ENCODE measurements at regions not wholly inside any gene's neighbourhood (a gene's known extent, or its start where the extent isn't known, plus 50 kb on each side); places are given as distances from the start of the nearest gene placed in this dataset.

DNA sequence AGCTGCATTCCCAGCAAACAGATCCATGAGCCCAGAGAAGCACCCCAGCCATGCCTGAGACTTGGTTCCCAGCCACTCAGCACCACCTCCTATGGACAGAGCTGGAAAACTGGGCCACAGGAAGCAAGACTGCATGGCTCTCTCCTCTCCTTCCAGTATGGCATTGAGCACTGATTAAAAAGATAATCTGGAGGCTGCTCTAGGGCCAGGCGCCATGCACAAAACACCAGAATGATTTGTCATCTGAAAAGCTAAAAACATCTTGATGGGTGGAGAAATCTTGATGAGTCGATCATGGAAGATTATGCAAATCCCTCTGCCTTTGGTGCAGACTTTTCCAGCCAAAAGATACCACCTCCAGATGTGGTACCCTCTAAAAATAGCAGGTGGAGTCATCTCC lies 62.7 kb upstream of the MRPS22 start:
- DNase-seq (ENCODE audit: low read depth, low spot score): no peak

DNA sequence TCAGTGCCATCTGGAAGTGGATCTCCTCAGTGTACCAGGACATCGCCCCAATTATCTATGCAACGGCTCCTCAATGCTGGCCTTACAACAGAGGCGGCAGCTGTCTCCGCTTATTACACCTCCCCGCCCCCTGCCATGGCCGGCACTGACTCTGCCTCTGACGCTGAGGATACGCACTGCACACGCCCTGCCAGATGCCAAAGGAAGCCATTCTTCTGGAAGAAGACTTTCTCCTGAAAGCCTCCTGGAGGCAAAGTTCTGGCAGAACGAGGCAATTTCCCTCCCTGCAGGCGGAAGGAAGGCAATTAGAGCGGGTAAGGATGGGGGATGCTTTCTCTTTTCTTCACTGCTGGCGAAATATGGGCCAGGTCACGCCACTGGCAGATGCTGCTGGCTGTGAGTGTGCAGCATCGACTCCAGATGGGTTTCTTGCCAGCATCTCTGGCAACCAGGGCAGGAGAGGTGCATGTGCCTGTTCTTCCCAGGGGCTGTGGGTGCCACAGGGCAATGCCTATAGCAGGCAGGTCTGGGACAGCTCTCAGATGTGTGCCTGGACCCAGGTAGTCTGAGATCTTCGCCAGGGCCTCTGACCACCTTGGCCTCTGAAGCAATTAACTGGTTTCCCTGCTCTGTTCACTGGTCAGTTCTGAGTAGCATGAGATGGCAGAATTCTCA lies 62.2 kb upstream of the MRPS22 start:
- no peak for DNase-seq (ENCODE audit: low read depth, low spot score)

DNA sequence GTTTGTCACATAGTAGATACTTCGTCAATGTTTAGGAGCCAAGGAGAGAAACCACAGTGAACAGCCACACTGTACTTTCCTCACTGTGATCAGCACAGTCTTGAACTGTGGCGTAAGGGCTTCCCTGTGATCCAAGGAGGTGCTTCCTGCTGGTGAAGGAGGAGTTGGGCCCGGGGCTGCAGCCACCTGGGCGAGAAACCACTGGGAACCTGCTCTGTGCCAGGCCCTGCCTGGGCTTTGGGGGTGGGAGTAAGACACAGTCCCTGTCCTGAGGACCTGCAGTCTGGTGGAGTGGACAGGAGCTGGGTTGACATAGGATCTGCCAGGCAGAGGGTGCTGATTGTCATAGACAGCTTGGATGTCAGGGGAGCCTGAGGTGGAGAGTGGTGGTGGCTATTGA lies 60.5 kb upstream of the MRPS22 start:
- no peak for DNase-seq (ENCODE audit: low read depth, low spot score)

DNA sequence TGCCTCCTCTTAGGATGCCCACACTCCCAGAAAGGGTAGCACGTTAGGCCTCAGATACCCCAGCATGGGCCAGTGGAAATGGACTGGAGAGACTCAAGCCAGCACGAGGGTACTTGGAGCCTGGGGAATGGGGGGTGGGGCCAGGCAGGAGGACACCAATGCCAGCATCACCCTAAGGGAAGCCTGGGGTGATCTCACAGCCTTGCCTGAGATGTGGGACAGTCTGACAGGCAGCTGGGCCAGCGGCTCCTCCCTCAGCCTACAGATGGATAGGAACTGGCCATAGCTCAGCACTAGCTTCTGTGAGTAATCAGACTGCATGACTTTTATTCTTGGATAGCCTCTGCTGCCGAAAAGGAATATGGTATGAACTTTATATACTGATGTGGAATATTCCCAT lies 59.6 kb upstream of the MRPS22 start:
- no peak for DNase-seq (ENCODE audit: low read depth, low spot score)

DNA sequence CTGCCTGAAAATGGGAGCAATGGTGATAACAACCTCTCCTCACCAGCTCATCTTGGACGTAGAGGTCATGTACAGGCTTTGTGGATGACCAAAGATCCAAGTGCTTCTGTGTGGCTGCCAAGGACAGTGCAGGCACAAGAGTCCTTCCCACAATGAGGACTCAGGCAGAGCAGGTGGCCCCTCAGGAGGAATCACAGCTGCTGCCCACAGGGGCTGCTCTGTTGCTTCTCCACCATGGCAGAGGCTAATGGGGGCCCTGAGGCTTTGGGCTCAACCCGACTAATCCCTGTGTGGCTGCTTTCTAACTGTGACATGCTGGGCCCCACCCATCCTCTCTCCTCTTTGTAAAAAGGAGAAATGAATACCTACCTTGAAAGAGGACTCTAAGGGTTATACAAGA lies 58.1 kb upstream of the MRPS22 start:
- DNase-seq (ENCODE audit: low read depth, low spot score): no peak

DNA sequence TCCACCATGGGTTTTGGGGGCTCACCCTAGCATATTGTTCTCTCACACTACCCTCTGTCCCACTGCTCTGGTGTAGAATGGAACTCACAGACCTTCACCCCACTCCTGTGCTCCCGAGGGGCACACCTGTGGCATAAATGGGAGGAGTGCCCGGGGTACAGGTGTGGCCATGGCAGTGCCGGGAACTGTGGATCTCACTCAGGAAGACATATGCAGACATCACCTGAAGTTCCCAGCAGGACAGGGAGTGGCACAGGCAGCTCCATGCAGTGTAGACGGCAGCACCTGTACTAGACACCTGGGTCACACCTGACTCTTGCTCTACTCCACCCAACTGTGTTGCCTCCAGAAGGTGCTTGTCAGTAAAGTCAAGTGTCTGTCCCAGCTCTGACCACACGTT lies 57.6 kb upstream of the MRPS22 start:
- no peak for DNase-seq (ENCODE audit: low read depth, low spot score)

DNA sequence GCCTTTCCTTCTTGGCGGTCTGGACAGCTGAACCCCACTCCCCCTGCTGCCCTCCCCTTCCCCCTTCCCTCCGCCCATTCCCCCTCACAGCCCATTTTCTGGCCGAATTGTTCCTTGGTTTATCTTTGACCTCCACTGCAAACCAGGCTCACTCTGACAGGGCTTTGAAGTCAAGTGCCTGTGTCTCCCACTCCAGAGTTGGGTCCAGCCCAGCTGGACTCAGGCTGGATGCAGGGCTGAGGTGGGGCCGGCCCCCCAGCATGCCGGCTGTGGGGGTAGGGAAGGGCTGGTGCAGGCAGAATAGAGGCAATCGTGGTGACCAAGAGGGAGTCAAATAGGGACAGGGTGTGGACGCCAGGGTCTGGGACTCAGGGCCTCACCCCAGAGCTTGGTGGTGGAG lies 57.0 kb upstream of the MRPS22 start:
- DNase-seq (ENCODE audit: low read depth, low spot score): no peak

DNA sequence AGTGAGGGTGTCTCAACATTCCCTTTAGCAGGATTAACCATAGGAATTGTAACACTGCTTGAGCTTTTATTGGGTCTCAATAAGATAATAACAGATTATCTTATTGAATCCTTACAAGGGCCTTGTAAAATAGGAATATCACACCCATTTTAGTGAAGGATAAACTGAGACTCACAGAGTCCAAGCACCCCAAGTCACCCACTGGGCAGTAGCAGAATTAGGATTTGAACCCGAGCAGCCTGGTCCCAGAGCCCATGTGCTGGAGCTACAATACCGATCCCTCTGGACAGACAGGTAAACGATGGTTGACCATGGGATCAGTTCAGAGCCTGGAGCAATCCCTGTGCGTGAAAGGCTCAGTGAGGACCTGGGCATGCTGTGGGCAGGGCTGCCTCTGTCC lies 56.3 kb upstream of the MRPS22 start:
- no peak for DNase-seq (ENCODE audit: low read depth, low spot score)

DNA sequence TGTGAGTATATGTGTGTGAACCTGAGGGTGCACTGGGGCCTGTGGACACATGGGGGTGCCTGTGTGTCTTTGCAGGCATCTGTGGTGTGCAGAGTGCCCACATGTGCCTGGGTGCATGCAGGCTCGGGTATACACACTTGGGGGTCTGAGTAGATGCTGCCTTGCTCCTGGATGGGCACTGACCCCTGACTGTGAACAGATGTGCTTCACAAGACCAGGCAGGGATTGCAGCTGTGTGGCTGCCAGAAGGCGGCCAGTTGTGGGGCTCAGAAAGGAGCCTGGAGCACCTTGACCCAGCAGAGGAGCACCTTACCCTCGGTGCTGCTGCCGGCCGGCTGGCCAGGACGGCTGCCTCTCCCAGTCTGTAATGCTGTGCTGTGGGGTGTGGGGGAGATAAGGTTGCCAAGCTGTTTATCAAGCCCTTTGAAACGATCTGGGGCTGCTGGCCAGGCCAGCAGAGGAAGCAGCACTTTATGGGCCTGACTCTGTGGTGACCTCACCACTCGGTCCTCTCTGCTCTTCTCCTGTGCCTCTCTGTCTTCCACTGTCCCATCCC lies 55.5 kb upstream of the MRPS22 start:
- no peak for DNase-seq (ENCODE audit: low read depth, low spot score)

DNA sequence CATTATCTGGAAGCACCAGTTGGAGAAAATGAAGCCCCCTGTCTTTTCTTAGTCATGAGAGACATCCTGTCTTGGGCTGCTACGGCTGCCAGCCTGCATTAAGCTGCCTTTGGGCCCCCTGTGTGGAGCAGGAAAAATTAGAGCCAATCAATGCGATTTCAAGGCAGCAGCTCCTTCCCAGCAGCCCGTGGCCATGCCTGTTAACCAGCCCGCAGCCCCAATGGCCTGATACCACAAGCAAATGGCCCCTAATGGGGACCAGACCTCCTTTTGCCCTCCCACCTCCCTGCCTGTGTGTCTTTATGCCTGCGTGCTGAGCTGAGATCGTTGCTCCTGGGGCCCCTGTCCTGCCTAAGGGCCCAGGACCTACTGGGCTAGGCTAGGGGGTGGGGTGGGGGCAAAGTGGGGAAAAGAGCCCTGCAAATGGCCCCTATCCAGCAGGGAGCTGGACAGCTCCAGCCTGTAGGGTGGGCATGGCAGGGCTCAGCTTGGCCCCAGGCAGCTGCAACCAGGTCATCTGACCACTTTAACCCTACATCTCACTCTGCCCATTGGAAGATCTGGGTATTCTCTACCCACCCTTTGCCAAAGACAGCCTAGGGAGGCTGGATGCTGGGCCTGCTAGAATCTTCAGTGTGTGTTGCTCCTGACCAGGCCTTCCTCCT lies 53.8 kb upstream of the MRPS22 start:
- DNase-seq (ENCODE audit: low read depth, low spot score): no peak

DNA sequence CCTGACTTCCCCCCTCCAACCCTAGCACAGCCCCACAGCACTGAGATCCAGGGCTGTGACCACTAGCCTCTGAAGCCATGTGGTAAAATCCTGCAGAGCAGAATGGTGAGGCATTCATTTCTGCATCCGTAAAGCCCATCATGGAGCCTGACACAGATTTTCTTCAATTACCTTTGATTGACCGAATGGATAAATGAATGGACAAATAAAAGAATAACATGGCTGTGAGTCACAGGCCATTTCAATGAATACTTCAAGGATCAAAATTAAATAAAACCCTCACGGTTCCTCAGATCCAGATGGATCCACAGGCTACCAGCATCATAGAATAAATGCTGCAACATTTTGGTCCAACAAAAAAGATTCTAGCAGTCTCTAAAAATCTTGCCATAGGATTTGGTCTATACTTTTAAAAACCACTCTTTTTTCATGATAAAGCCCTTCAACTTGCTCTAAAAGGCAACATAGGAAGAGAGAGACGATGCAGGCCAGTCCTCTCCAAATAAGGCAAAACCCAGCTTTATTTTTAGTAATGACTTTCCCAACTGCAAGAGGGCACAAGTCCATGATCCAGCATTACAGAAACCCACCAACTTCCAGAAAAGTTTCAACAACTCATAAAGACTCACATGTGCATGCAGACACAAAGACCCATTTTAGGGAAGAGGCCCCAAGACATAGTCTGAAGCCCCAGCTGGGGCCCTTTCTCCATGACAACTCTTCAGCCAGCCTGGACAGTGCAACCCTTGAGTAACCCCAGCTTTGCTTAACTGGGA lies 52.4 kb upstream of the MRPS22 start:
- DNase-seq (ENCODE audit: low read depth, low spot score): no peak

DNA sequence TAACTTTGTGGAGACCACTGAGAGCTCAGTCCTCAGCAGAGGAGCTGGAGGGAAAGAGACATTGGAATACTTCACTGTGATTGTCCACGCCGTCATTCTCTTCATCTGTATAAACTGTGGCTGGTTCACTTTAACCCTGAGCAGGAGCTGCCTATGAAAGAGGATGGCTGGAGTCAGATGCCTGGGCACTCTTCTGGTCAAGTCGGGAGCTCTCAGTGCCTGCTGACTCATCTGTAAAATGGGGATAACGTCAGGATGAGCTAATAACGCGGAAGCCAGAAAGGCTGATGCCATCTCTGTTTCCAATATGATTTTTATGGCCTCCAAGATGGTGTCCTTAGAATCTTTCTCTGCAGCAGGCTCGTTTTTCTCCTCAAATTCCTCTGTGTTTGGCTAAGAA lies 51.6 kb upstream of the MRPS22 start:
- DNase-seq (ENCODE audit: low read depth, low spot score): no peak

DNA sequence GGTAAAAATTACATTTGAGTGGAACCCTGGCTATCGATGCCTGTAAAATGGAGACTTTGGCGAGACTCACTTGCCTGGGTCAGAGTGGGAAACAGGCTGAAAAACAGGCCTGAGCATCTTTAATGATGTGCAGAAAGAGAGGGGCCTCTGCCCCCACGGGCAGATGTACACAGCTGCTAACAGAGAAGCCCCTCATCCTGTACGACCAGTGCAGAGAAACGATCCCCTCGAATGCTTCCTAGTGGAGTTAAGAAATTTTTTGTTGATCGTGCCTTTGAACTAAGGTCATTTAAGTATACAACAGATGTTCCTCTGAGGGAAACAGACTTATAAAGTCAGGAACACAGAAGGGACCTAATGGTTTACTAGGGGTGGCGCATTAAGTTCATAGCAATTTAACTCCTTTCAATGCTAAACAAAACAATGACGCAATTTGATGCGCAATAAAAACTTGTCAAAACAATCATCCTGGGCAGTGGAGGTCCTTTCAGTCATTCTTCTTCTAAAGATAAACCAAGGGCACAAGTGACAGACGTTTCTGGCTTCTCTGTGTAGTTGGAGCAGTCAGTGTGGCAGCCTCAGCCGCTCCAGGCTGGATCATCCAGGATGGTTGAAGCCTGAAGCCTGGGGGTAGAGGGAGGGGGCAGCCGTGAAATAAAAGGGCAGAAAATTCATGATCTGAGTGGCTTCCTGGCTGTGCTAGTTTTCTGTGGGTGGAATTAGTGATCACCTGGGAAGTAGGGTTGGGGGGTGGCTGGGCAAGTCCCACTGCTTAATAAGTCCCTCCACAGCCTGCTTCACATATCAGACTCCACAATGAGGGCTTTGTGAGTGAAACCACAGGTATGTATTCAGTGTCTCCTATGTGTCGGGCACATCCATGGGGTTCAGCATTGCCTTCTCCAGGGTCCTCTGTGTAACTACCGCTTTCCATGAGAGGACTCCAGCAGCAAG lies 50.8 kb upstream of the MRPS22 start:
- no peak for DNase-seq (ENCODE audit: low read depth, low spot score)

DNA sequence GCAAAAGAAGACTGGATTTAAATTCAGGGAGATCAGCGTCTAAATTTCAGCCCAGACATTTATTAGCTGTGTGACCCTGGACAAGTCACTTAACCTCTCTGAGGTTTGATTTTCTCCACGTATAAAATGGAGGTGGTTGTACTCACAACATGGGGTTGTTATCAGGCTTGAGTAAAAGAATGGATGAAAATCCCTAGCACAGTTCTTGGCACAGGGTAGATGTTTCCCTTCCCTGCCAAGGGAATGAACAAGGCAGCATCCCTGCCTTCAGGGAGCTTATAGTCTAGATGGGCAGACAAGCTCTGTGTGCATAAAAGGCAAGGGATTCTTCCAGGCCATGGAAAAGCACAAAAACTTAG lies 50.2 kb upstream of the MRPS22 start:
- DNase-seq (ENCODE audit: low read depth, low spot score): no peak
